DND-41 (cell line): ENCODE measurements at regions not wholly inside any gene's neighbourhood (a gene's known extent, or its start where the extent isn't known, plus 50 kb on each side); places are given as distances from the start of the nearest gene placed in this dataset.

ENCODE experiments used
- ATAC-seq: fragments of 200-7000 bp; cut with Tn5 transposase; 3 replicates; pipeline ENCODE4 v1.9.1; 2021; ENCODE audit warnings: low read depth; ENCODE audit not compliant: insufficient read depth
- DNase-seq: peaks from one replicate; pipeline ENCODE4 v3.0.0-alpha.2; 2020
- H2AFZ ChIP-seq: 2 replicates; pipeline ENCODE4 v1.6.0; 2012; ENCODE audit warnings: low read depth, low read length
- H3K27ac ChIP-seq: 2 replicates; pipeline ENCODE4 v1.5.1; 2012; ENCODE audit warnings: low read length, inconsistent platforms
- H3K27me3 ChIP-seq: fragments of 200-600 bp; sonication (generic); 2 replicates; pipeline ENCODE4 v1.6.0; 2012; ENCODE audit warnings: low read length, mild to moderate bottlenecking, inconsistent platforms; ENCODE audit not compliant: insufficient read depth, poor library complexity
- H3K36me3 ChIP-seq: 2 replicates; pipeline ENCODE4 v1.5.1; 2012; ENCODE audit warnings: low read length, inconsistent platforms; ENCODE audit not compliant: insufficient read depth
- H3K4me1 ChIP-seq: 2 replicates; pipeline ENCODE4 v1.5.1; 2012; ENCODE audit warnings: mild to moderate bottlenecking, low read length; ENCODE audit not compliant: insufficient read depth
- H3K4me2 ChIP-seq: 2 replicates; pipeline ENCODE4 v1.6.0; 2012; ENCODE audit warnings: mild to moderate bottlenecking, moderate library complexity, low read length, inconsistent platforms; ENCODE audit not compliant: insufficient read depth
- H3K4me3 ChIP-seq, 2 experiments: fragments of 200-600 bp in 1 of 2; shearing (Covaris generic) in 1 of 2; 2 replicates each; pipeline ENCODE4 v1.5.1; 2012 to 2016; ENCODE audit warnings: inconsistent platforms in 2 of 2, low read length in 2 of 2, mild to moderate bottlenecking in 2 of 2, low read depth in 1 of 2, moderate library complexity in 1 of 2
- H3K79me2 ChIP-seq: 2 replicates; pipeline ENCODE4 v1.6.0; 2012; ENCODE audit warnings: low read length, inconsistent platforms; ENCODE audit not compliant: insufficient read depth
- H3K9ac ChIP-seq: 2 replicates; pipeline ENCODE4 v1.6.0; 2012; ENCODE audit warnings: low read depth, mild to moderate bottlenecking, inconsistent platforms, low read length, moderate library complexity
- H3K9me3 ChIP-seq: 2 replicates; pipeline ENCODE4 v1.5.1; 2012; ENCODE audit warnings: low read length, moderate library complexity, mild to moderate bottlenecking, inconsistent platforms; ENCODE audit not compliant: insufficient read depth, severe bottlenecking
- H4K20me1 ChIP-seq: 2 replicates; pipeline ENCODE4 v1.6.0; 2012; ENCODE audit warnings: low read length; ENCODE audit not compliant: insufficient read depth
- EZH2 ChIP-seq: IDR thresholded peaks from 3 replicates; pipeline ENCODE4 v1.6.1; 2012; ENCODE audit warnings: borderline replicate concordance, low read depth, mild to moderate bottlenecking, moderate library complexity, low read length, inconsistent platforms; ENCODE audit not compliant: severe bottlenecking
- TF ChIP-seq, protein P1 (sequence below): IDR thresholded peaks from 2 replicates; pipeline ENCODE4 v1.5.1; 2012; ENCODE audit warnings: borderline replicate concordance, low read length, moderate library complexity, mild to moderate bottlenecking; ENCODE audit not compliant: poor library complexity, severe bottlenecking; ENCODE audit errors: extremely low read depth

DNA sequence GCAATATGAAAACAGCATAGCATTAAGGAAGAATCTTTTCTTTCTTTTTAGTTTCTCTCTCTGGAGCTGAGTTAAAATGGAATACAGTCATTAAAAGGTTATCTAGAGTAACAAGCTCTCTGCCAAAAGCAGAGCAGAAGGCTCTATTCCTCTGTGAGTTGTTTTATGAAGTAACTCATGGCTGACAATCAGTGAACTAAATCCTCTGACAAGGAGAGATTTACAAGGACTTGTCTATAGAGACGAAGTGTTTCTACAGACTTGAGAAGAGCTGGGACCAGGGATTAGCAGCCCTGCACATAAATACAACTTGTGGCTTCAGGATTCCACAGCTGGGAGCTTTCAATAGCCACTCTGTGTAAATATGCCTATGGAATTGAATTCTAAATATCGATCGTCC, 192.5 kb upstream of the RAG2 start:
- TF ChIP-seq, protein P1, sequence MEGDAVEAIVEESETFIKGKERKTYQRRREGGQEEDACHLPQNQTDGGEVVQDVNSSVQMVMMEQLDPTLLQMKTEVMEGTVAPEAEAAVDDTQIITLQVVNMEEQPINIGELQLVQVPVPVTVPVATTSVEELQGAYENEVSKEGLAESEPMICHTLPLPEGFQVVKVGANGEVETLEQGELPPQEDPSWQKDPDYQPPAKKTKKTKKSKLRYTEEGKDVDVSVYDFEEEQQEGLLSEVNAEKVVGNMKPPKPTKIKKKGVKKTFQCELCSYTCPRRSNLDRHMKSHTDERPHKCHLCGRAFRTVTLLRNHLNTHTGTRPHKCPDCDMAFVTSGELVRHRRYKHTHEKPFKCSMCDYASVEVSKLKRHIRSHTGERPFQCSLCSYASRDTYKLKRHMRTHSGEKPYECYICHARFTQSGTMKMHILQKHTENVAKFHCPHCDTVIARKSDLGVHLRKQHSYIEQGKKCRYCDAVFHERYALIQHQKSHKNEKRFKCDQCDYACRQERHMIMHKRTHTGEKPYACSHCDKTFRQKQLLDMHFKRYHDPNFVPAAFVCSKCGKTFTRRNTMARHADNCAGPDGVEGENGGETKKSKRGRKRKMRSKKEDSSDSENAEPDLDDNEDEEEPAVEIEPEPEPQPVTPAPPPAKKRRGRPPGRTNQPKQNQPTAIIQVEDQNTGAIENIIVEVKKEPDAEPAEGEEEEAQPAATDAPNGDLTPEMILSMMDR: no peak
- no peak for TF ChIP-seq EZH2
- DNase-seq: no peak
- no peaks in the 10 kb centered on the region for H3K79me2 ChIP-seq
- H3K9me3 ChIP-seq: no peaks in the 10 kb centered on the region
- peaks cover 33% of the 10 kb centered on the region for H3K27me3 ChIP-seq
- no peak overlapping the region for H2AFZ ChIP-seq
- H3K4me1 ChIP-seq: no peaks in the 10 kb centered on the region
- no peak overlapping the region for H3K27ac ChIP-seq
- no peak overlapping the region for H3K4me2 ChIP-seq
- H3K9ac ChIP-seq: no peak overlapping the region
- H3K4me3 ChIP-seq: no peak overlapping the region
- ATAC-seq: no peak
- no peaks in the 10 kb centered on the region for H4K20me1 ChIP-seq
- H3K36me3 ChIP-seq: no peaks in the 10 kb centered on the region

DNA sequence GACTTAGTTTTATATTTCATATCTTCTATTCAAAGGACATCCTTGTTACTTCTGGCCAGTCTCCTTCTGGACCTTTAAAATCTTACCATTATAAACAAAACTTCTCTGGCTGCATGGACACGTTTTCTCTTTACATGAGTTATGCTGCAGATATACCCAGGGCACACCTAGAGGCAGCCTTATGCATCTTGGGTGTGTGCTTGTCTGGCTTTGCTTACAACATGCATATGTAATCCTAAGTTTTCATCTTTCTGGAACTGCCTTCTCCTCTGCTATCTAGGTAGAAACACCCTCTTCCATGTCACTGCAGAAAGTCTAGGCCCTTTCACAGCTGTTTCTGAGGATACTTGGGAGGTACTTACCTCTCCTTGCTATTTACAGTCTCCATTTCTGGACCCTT, 185.8 kb upstream of the RAG2 start:
- Histone ChIP-seq H3K27ac (no peak overlapping the region), H3K4me1 (no peaks in the 10 kb centered on the region), H3K36me3 (no peaks in the 10 kb centered on the region), H3K79me2 (no peaks in the 10 kb centered on the region), H4K20me1 (no peaks in the 10 kb centered on the region), H3K9me3 (no peaks in the 10 kb centered on the region), H3K9ac (no peak overlapping the region), H2AFZ (no peak overlapping the region), H3K4me2 (no peak overlapping the region), H3K4me3 (no peak overlapping the region), H3K27me3 (peaks cover 39% of the 10 kb centered on the region)
- DNase-seq (no peak), ATAC-seq (no peak)
- TF ChIP-seq EZH2: no peak
- TF ChIP-seq, protein P1: no peak

DNA sequence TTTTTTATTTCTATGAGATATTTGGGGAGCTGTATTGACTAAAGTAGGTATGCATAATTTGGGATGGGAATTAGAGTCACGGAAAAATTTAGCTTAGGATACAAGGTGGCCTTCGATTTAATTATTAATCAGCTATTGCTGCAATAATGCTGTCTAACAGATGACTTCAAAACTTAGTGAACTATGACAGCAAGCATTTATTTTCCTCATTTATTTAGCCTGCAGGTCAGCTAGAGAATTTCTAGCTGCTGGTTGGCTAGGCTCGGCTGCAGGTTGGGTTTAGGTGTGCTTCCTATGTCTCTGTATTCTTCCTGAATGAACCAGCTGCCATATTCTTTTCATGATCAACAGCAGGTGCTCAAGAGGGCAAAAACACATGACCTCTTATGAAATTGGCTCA, 181.8 kb upstream of the RAG2 start:
- H3K36me3 ChIP-seq: no peaks in the 10 kb centered on the region
- ATAC-seq (no peak), DNase-seq (no peak)
- H3K27me3 ChIP-seq: peaks cover 29% of the 10 kb centered on the region
- H3K27ac ChIP-seq: no peak overlapping the region
- no peak overlapping the region for H2AFZ ChIP-seq
- H3K79me2 ChIP-seq: no peaks in the 10 kb centered on the region
- H4K20me1 ChIP-seq: no peaks in the 10 kb centered on the region
- H3K9me3 ChIP-seq: no peaks in the 10 kb centered on the region
- H3K4me2 ChIP-seq: no peak overlapping the region
- no peaks in the 10 kb centered on the region for H3K4me1 ChIP-seq
- TF ChIP-seq, protein P1: no peak
- no peak for TF ChIP-seq EZH2
- H3K9ac ChIP-seq: no peak overlapping the region
- H3K4me3 ChIP-seq: no peak overlapping the region

DNA sequence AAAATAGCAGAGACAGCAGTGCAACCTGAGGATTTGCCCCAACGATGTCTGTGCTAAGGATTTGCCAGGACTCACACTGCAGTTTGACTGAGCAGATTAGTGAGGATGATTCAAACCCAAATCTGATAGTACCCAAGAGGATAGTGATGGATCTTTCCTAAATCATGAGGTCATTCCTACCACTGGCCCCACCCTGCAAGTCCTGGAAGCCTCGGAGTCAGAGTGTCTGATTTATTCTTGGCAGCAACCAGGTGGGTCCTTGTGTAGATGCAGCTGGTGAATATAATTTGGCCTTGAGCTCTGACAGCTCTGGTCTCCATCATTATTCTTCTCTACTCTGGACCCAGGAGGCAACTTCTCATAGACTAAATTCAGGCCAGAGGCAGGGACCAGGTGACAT, 179.3 kb upstream of the RAG2 start:
- no peak for ATAC-seq
- no peak for TF ChIP-seq EZH2
- TF ChIP-seq, protein P1: no peak
- Histone ChIP-seq H3K9ac (no peak overlapping the region), H3K4me1 (no peaks in the 10 kb centered on the region), H3K27ac (no peak overlapping the region), H3K4me2 (no peak overlapping the region), H4K20me1 (no peaks in the 10 kb centered on the region), H3K27me3 (peaks cover 14% of the 10 kb centered on the region), H3K79me2 (no peaks in the 10 kb centered on the region), H3K36me3 (no peaks in the 10 kb centered on the region), H2AFZ (no peak overlapping the region), H3K9me3 (no peaks in the 10 kb centered on the region), H3K4me3 (no peak overlapping the region)
- no peak for DNase-seq
